GM12878 (cell line): ENCODE measurements at regions not wholly inside any gene's neighbourhood (a gene's known extent, or its start where the extent isn't known, plus 50 kb on each side); places are given as distances from the start of the nearest gene placed in this dataset.

Source experiments
- ATAC-seq: fragments of 200-7000 bp; cut with Tn5 transposase; 3 replicates; pipeline ENCODE4 v1.9.1; 2020; ENCODE audit warnings: mild to moderate bottlenecking, moderate library complexity
- BruUV-seq: library from RNA; stranded (reverse); fragments of 400-500 nt; replicated peaks from 2 replicates; lab custom pipeline; 2021; lab: Mats Ljungman, UMichigan
- CTCF ChIA-PET: fragments of 300-600 bp; sonication (Branson Sonifier 250); formaldehyde crosslinking; extraction: SDS; loops from one replicate; lab custom pipeline; 2021; ENCODE audit warnings: inconsistent platforms; lab: Yijun Ruan, JAX
- POLR2A ChIA-PET: fragments of 350-600 bp; formaldehyde crosslinking; extraction: SDS; loops from one replicate; lab custom pipeline; 2021; ENCODE audit warnings: inconsistent platforms; lab: Charles Lee
- RAD21 ChIA-PET: fragments of 300-600 bp; sonication (Branson Sonifier 250); formaldehyde crosslinking; loops from one replicate; lab custom pipeline; 2023; ENCODE audit warnings: antibody characterized with exemption; ENCODE audit not compliant: unreplicated experiment; lab: Charles Lee
- SMC1A ChIA-PET: fragments of 300-600 bp; sonication (Branson Sonifier 250); formaldehyde crosslinking; loops from one replicate; lab custom pipeline; 2023; ENCODE audit not compliant: unreplicated experiment, uncharacterized antibody; lab: Charles Lee
- DNase-seq: peaks from one replicate; pipeline ENCODE4 v3.0.0-alpha.2; 2011; ENCODE audit warnings: low read depth, low spot score
- FAIRE-seq: peaks from 3 replicates; lab custom pipeline; 2011; peaks lifted over from hg19 to GRCh38; lab: Jason Lieb, UNC
- H2AFZ ChIP-seq: 2 replicates; pipeline ENCODE4 v1.6.0; 2011; ENCODE audit warnings: low read depth, low read length, control low read depth; ENCODE audit not compliant: control insufficient read depth
- H3K27ac ChIP-seq: 2 replicates; pipeline ENCODE4 v1.5.1; 2011; ENCODE audit warnings: control low read depth; ENCODE audit not compliant: control insufficient read depth, insufficient read depth
- H3K27me3 ChIP-seq, 2 experiments: replicated peaks in 1 of 2; 2 replicates each; pipeline versions ENCODE4 v1.6.0 to v1.6.1; 2011; ENCODE audit warnings: low read length in 1 of 2; ENCODE audit not compliant: control insufficient read depth in 2 of 2, insufficient read depth in 2 of 2
- H3K36me3 ChIP-seq, 2 experiments: 2 replicates each; pipeline ENCODE4 v1.5.1; 2011; ENCODE audit warnings: low read length in 1 of 2; ENCODE audit not compliant: control insufficient read depth in 2 of 2, insufficient read depth in 2 of 2
- H3K4me1 ChIP-seq: 2 replicates; pipeline ENCODE4 v1.6.1; 2011; ENCODE audit warnings: mild to moderate bottlenecking, low read length, moderate library complexity, mixed read lengths; ENCODE audit not compliant: control insufficient read depth, insufficient read depth
- H3K4me2 ChIP-seq: 2 replicates; pipeline ENCODE4 v1.6.0; 2011; ENCODE audit warnings: control low read depth; ENCODE audit not compliant: control insufficient read depth, insufficient read depth
- H3K4me3 ChIP-seq: fragments of 200-600 bp; sonication (generic); 2 replicates; pipeline ENCODE4 v1.5.1; 2016
- H3K79me2 ChIP-seq: 2 replicates; pipeline ENCODE4 v1.6.0; 2011; ENCODE audit warnings: low read length; ENCODE audit not compliant: control insufficient read depth, insufficient read depth
- H3K9ac ChIP-seq: 2 replicates; pipeline ENCODE4 v1.8.0; 2011; ENCODE audit warnings: low read length, control low read depth, mixed read lengths; ENCODE audit not compliant: control insufficient read depth, insufficient read depth
- H3K9me3 ChIP-seq: replicated peaks from 3 replicates; pipeline ENCODE4 v1.5.1; 2011; ENCODE audit warnings: mild to moderate bottlenecking, low read length; ENCODE audit not compliant: control insufficient read depth, insufficient read depth
- H4K20me1 ChIP-seq: 2 replicates; pipeline ENCODE4 v1.6.0; 2011; ENCODE audit not compliant: control insufficient read depth, insufficient read depth
- ASH2L ChIP-seq: fragments of 300-600, 200-600 bp; sonication (generic); IDR thresholded peaks from 2 replicates; pipeline ENCODE4 v1.6.1; 2017; ENCODE audit warnings: low read depth, mild to moderate bottlenecking, borderline replicate concordance
- ELK1 ChIP-seq: IDR thresholded peaks from 2 replicates; pipeline ENCODE4 v1.6.1; 2012; ENCODE audit warnings: low read depth, low read length, improper control_type of control experiment
- FOXM1 ChIP-seq: IDR thresholded peaks from 2 replicates; pipeline ENCODE4 v1.6.1; 2012; ENCODE audit warnings: low read depth, mild to moderate bottlenecking, inconsistent platforms, low read length, moderate library complexity
- MEF2B ChIP-seq: fragments of 450-650 bp; IDR thresholded peaks from 2 replicates; pipeline ENCODE4 v1.6.1; 2018; ENCODE audit warnings: mild to moderate bottlenecking, moderate library complexity; ENCODE audit not compliant: partially characterized antibody, poor library complexity, severe bottlenecking
- NKRF ChIP-seq: fragments of 450-650 bp; conservative IDR thresholded peaks from 2 replicates; pipeline ENCODE4 v1.6.1; 2017; ENCODE audit warnings: mild to moderate bottlenecking, moderate library complexity
- POU2F2 ChIP-seq: IDR thresholded peaks from 3 replicates; pipeline ENCODE4 v1.6.1; 2011; ENCODE audit warnings: low read depth, mild to moderate bottlenecking, low read length, borderline replicate concordance
- SUZ12 ChIP-seq: fragments of 200-600 bp; sonication (generic); IDR thresholded peaks from one replicate; pipeline ENCODE4 v1.6.1; 2018; ENCODE audit warnings: antibody characterized with exemption, mild to moderate bottlenecking; ENCODE audit not compliant: unreplicated experiment
- ZNF207 ChIP-seq: fragments of 450-650 bp; IDR thresholded peaks from 2 replicates; pipeline ENCODE4 v1.6.1; 2014; ENCODE audit warnings: antibody characterized with exemption, mild to moderate bottlenecking, borderline replicate concordance
- ZSCAN29 ChIP-seq: fragments of 450-650 bp; IDR thresholded peaks from 2 replicates; pipeline ENCODE4 v1.6.1; 2017; ENCODE audit warnings: mild to moderate bottlenecking, moderate library complexity
- WGBS: methylation state at CpG from one replicate; pipeline ENCODE4 v1.1.6; 2016; ENCODE audit warnings: low lambda C conversion rate; ENCODE audit not compliant: insufficient replicate concordance, insufficient coverage; ENCODE audit errors: missing lambda C conversion rate; 5-methylcytosine and 5-hydroxymethylcytosine counted together
- in situ Hi-C: fragments of 300-500 bp; cut with MboI; formaldehyde crosslinking; loops from 9 replicates; pipeline ENCODE4 v1.14.3; 2018; ENCODE audit warnings: mixed read lengths
- intact Hi-C: fragments of 100-400 bp; cut with micrococcal nuclease; formaldehyde crosslinking; loops from one replicate; pipeline ENCODE4 v1.14.2; 2022; ENCODE audit not compliant: unreplicated experiment

- 5% methylated on average over 3 of the region's 3 CpGs for WGBS
- no peak for DNase-seq
- POLR2A ChIA-PET = no interaction called here
- TF ChIP-seq ZSCAN29 (no peak), MEF2B (no peak), NKRF (no peak), SUZ12 (no peak), ZNF207 (no peak), FOXM1 (no peak), ELK1 (no peak), POU2F2 (no peak), ASH2L (no peak)
- TF ChIP-seq, all 136 proteins: peak for 0
- Histone ChIP-seq H3K9me3 (no peaks in the 10 kb centered on the region), H3K4me2 (no peak overlapping the region), H3K9ac (no peak overlapping the region), H3K4me3 (no peak overlapping the region), H3K36me3 (no peaks in the 10 kb centered on the region), H2AFZ (no peak overlapping the region), H3K4me1 (no peaks in the 10 kb centered on the region), H3K27ac (no peak overlapping the region), H3K79me2 (no peaks in the 10 kb centered on the region), H3K27me3 (no peaks in the 10 kb centered on the region), H4K20me1 (no peaks in the 10 kb centered on the region)
- BruUV-seq = no TSS peak
- FAIRE-seq (no peak), ATAC-seq (no peak)
- CTCF ChIA-PET = no interaction called here
- in situ Hi-C loops (no loop called here), intact Hi-C loops (no loop called here)
- SMC1A ChIA-PET = no interaction called here
- RAD21 ChIA-PET = no interaction called here
These were observed 134.4 kb downstream of the EFNB2 start for GRCh38 chr13:106401081-106401480.
